Kidney (tissue), 13 donors: ENCODE measurements at regions not wholly inside any gene's neighbourhood (a gene's known extent, or its start where the extent isn't known, plus 50 kb on each side); places are given as distances from the start of the nearest gene placed in this dataset.

Experiments
- DNase-seq, 5 donors: peaks; one replicate each; pipeline ENCODE4 v3.0.0-alpha.2; 2013 to 2020
- FAIRE-seq: peaks from 2 replicates; lab custom pipeline; 2012; peaks lifted over from hg19 to GRCh38; lab: Jason Lieb, UNC
- H3K27ac ChIP-seq, 2 donors: one replicate each; pipeline ENCODE4 v1.7.0; 2013; ENCODE audit warnings: low read depth in 2 of 2, low read length in 2 of 2, inconsistent platforms in 1 of 2
- H3K27me3 ChIP-seq: one replicate; pipeline ENCODE4 v1.7.1; 2013; ENCODE audit warnings: low read length, inconsistent platforms; ENCODE audit not compliant: control insufficient read depth, insufficient read depth
- H3K36me3 ChIP-seq, 3 donors: one replicate each; pipeline versions ENCODE4 v1.7.0 to v1.7.1; 2013; ENCODE audit warnings: low read length in 3 of 3, control low read depth in 1 of 3, inconsistent platforms in 1 of 3; ENCODE audit not compliant: insufficient read depth in 3 of 3, control insufficient read depth in 2 of 3
- H3K4me1 ChIP-seq, 3 donors: one replicate each; pipeline versions ENCODE4 v1.7.0 to v1.7.1; 2013; ENCODE audit warnings: low read length in 3 of 3, inconsistent platforms in 1 of 3, low read depth in 1 of 3; ENCODE audit not compliant: control insufficient read depth in 2 of 3, insufficient read depth in 2 of 3
- H3K4me3 ChIP-seq, 3 donors: one replicate each; pipeline versions ENCODE4 v1.7.0 to v1.8.1; 2013; ENCODE audit warnings: low read length in 3 of 3, control low read depth in 1 of 3, inconsistent platforms in 1 of 3
- H3K9ac ChIP-seq, 3 donors: one replicate each; pipeline versions ENCODE4 v1.7.0 to v1.7.1; 2013; ENCODE audit warnings: low read length in 3 of 3, control low read depth in 1 of 3, inconsistent platforms in 1 of 3
- H3K9me3 ChIP-seq, 3 donors: one replicate each; pipeline versions ENCODE4 v1.7.0 to v1.7.1; 2013; ENCODE audit warnings: low read length in 3 of 3, control low read depth in 1 of 3, inconsistent platforms in 1 of 3; ENCODE audit not compliant: control insufficient read depth in 2 of 3, insufficient read depth in 1 of 3
- intact Hi-C: fragments of 100-400 bp; cut with DNase I; formaldehyde crosslinking; loops from one replicate; pipeline ENCODE4 v1.11.1; 2022
- TF ChIP-seq, protein P1 (sequence below): IDR thresholded peaks from 3 replicates; pipeline ENCODE4 v1.5.1; 2012; ENCODE audit warnings: mild to moderate bottlenecking, moderate library complexity, borderline replicate concordance; ENCODE audit not compliant: insufficient read depth; ENCODE audit errors: extremely low read depth
- donor health status: control.
- donor health status: control.
- donor health status: control.
- donor health status: control.
- donor health status: control.
- donor health status: DM: yes; HTN: yes; CAD: no.
- donor health status: Normal renal cell carcinoma (clear cell type).

DNA sequence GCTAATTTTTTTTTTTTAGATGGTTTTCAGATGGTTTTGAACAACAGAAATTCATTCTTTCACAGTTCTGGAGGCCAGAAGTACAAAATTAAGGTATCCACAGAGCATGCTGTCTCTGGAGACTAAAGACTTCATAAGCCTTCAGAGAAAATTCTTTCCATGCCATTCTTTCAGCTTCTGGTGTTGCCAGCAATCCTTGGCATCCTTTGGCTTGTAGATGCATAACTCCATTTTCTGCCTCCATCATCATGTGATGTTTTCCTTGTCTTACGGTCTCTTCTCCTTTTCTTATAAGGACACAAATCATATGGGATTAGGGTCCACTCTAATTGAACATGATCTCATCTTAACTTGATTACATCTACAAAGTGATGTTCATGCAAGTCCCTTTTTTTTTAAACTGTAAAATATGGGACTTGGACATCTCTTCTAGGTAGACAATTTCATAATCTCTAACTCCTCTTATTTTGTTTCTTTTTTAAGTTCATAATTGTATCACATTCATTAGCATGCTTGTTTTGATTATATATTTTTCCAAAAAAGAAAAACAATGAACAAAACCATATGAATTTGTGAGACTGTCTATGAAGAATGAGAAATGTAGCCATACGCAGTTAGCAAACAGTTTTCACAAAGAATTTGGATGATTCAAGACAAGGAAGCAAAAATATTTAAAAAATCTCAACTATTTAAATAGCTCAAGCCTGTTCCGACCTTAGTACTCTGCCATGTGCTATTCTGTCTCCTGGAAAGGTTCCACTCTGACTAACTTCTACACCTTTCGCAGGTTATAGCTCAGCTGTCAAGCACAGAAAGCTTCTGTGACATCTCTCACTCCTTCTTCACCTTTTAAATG is 53.1 kb upstream of the GIMD1 start:
- Histone ChIP-seq H3K9ac (no peak overlapping the region), H3K4me1 (no peaks in the 10 kb centered on the region), H3K9me3 (no peaks in the 10 kb centered on the region), H3K27me3 (no peaks in the 10 kb centered on the region), H3K4me3 (no peak overlapping the region), H3K27ac (peak overlapping the region in 1 of 2 donors; percentile 9), H3K36me3 (no peaks in the 10 kb centered on the region)
- DNase-seq (no peak), FAIRE-seq (no peak)
- TF ChIP-seq, protein P1, sequence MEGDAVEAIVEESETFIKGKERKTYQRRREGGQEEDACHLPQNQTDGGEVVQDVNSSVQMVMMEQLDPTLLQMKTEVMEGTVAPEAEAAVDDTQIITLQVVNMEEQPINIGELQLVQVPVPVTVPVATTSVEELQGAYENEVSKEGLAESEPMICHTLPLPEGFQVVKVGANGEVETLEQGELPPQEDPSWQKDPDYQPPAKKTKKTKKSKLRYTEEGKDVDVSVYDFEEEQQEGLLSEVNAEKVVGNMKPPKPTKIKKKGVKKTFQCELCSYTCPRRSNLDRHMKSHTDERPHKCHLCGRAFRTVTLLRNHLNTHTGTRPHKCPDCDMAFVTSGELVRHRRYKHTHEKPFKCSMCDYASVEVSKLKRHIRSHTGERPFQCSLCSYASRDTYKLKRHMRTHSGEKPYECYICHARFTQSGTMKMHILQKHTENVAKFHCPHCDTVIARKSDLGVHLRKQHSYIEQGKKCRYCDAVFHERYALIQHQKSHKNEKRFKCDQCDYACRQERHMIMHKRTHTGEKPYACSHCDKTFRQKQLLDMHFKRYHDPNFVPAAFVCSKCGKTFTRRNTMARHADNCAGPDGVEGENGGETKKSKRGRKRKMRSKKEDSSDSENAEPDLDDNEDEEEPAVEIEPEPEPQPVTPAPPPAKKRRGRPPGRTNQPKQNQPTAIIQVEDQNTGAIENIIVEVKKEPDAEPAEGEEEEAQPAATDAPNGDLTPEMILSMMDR = no peak
- intact Hi-C loops = no loop called here

DNA sequence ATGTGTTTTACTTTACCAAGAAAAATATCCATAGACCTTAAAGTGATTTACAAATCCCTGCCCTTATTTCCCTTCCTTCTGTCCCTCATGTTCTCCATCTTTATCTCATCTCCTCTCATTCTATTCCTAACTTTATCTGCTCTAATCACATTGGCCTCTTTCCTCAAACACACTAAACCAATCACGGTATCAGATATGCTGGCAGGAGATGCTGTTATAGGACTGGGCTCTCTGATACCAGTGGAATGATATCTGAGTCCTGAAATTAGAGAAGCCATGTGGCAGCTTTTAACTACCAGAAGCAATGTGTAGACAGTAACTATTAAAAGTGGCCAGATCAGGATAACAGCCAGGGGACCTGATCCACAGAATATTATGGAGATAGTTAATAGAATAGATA is 49.9 kb upstream of the GIMD1 start:
- DNase-seq (no peak), FAIRE-seq (no peak)
- Histone ChIP-seq H3K9ac (no peak overlapping the region), H3K4me1 (no peaks in the 10 kb centered on the region), H3K36me3 (no peaks in the 10 kb centered on the region), H3K27me3 (no peaks in the 10 kb centered on the region), H3K4me3 (no peak overlapping the region), H3K9me3 (no peaks in the 10 kb centered on the region), H3K27ac (no peak overlapping the region)
- intact Hi-C loops = no loop called here
- TF ChIP-seq, protein P1 = no peak
